PFSK-1 (cell line): ENCODE measurements at regions not wholly inside any gene's neighbourhood (a gene's known extent, or its start where the extent isn't known, plus 50 kb on each side); places are given as distances from the start of the nearest gene placed in this dataset.

Experiments used
- FOXP2 ChIP-seq: optimal IDR thresholded peaks from 2 replicates; pipeline ENCODE3; 2011; ENCODE audit warnings: borderline replicate concordance, control low read depth, inconsistent platforms; ENCODE audit not compliant: insufficient read depth; ENCODE audit errors: extremely low read length, extremely low read depth
- POLR2AphosphoS5 ChIP-seq: IDR thresholded peaks from 2 replicates; pipeline ENCODE4 v1.6.1; 2012; ENCODE audit warnings: low read depth, mild to moderate bottlenecking, control low read depth, low read length, moderate library complexity
- SIN3A ChIP-seq: IDR thresholded peaks from 2 replicates; pipeline ENCODE4 v1.6.1; 2012; ENCODE audit warnings: mild to moderate bottlenecking, low read length, moderate library complexity, borderline replicate concordance; ENCODE audit not compliant: insufficient read depth
- TAF1 ChIP-seq: IDR thresholded peaks from 2 replicates; pipeline ENCODE4 v1.6.1; 2012; ENCODE audit warnings: low read length, control low read depth, borderline replicate concordance; ENCODE audit not compliant: insufficient read depth
- TF ChIP-seq, protein P1 (sequence below), 2 experiments: IDR thresholded peaks; 2 replicates each; pipeline versions ENCODE4 v1.6.1 to v1.8.0; 2011 to 2012; ENCODE audit warnings: low read depth in 2 of 2, low read length in 2 of 2, control low read depth in 1 of 2, inconsistent platforms in 1 of 2, mild to moderate bottlenecking in 1 of 2, moderate library complexity in 1 of 2; ENCODE audit not compliant: insufficient read depth in 1 of 2

GRCh38 chr18:1458547-1458946, 553.9 kb downstream of the ADCYAP1 start:
- TF ChIP-seq, protein P1, sequence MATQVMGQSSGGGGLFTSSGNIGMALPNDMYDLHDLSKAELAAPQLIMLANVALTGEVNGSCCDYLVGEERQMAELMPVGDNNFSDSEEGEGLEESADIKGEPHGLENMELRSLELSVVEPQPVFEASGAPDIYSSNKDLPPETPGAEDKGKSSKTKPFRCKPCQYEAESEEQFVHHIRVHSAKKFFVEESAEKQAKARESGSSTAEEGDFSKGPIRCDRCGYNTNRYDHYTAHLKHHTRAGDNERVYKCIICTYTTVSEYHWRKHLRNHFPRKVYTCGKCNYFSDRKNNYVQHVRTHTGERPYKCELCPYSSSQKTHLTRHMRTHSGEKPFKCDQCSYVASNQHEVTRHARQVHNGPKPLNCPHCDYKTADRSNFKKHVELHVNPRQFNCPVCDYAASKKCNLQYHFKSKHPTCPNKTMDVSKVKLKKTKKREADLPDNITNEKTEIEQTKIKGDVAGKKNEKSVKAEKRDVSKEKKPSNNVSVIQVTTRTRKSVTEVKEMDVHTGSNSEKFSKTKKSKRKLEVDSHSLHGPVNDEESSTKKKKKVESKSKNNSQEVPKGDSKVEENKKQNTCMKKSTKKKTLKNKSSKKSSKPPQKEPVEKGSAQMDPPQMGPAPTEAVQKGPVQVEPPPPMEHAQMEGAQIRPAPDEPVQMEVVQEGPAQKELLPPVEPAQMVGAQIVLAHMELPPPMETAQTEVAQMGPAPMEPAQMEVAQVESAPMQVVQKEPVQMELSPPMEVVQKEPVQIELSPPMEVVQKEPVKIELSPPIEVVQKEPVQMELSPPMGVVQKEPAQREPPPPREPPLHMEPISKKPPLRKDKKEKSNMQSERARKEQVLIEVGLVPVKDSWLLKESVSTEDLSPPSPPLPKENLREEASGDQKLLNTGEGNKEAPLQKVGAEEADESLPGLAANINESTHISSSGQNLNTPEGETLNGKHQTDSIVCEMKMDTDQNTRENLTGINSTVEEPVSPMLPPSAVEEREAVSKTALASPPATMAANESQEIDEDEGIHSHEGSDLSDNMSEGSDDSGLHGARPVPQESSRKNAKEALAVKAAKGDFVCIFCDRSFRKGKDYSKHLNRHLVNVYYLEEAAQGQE (IDR thresholded peaks at IDR 0.05; ENCODE audit: insufficient read depth in 1 of 2, low read depth in 2 of 2, low read length in 2 of 2): no peak
- TF ChIP-seq FOXP2 (no peak), SIN3A (no peak), POLR2AphosphoS5 (no peak), TAF1 (no peak)

GRCh38 chr18:1463981-1464380, 559.3 kb downstream of the ADCYAP1 start:
- TF ChIP-seq SIN3A: no peak

GRCh38 chr18:1464444-1465217, 560.0 kb downstream of the ADCYAP1 start:
- TF ChIP-seq, protein P1 (IDR thresholded peaks at IDR 0.05; ENCODE audit: insufficient read depth in 1 of 2, low read depth in 2 of 2, low read length in 2 of 2): no peak
- no peak for TF ChIP-seq TAF1
- TF ChIP-seq POLR2AphosphoS5: no peak
- no peak for TF ChIP-seq SIN3A
- TF ChIP-seq FOXP2: no peak

GRCh38 chr18:1466035-1466434, 561.4 kb downstream of the ADCYAP1 start:
- TF ChIP-seq, protein P1 (IDR thresholded peaks at IDR 0.05; ENCODE audit: insufficient read depth in 1 of 2, low read depth in 2 of 2, low read length in 2 of 2): no peak
- TF ChIP-seq POLR2AphosphoS5 (no peak), TAF1 (no peak), FOXP2 (no peak), SIN3A (no peak)

GRCh38 chr18:1467461-1467964, 562.8 kb downstream of the ADCYAP1 start:
- no peak for TF ChIP-seq TAF1
- TF ChIP-seq, protein P1 (IDR thresholded peaks at IDR 0.05; ENCODE audit: insufficient read depth in 1 of 2, low read depth in 2 of 2, low read length in 2 of 2): no peak
- no peak for TF ChIP-seq SIN3A
- no peak for TF ChIP-seq FOXP2
- TF ChIP-seq POLR2AphosphoS5: no peak
